Tibial artery (tissue), 4 donors: ENCODE measurements at regions not wholly inside any gene's neighbourhood (a gene's known extent, or its start where the extent isn't known, plus 50 kb on each side); places are given as distances from the start of the nearest gene placed in this dataset.

Experiments
- DNase-seq, 2 donors: peaks; one replicate each; pipeline ENCODE4 v3.0.0-alpha.2; 2019
- H3K27ac ChIP-seq, 2 donors: fragments of 200-600 bp; sonication (generic) in 1 of 2; 1 replicate in 1 of 2; 2 replicates in 1 of 2; pipeline ENCODE4 v1.5.1; 2018 to 2019; ENCODE audit warnings: mild to moderate bottlenecking in 1 of 2
- H3K27me3 ChIP-seq, 2 donors: fragments of 200-600 bp; sonication (generic) in 1 of 2; one replicate each; pipeline versions ENCODE4 v1.5.1 to v1.6.0; 2016 to 2019
- H3K36me3 ChIP-seq, 3 donors: fragments of 200-600 bp; sonication (generic) in 2 of 3; one replicate each; pipeline ENCODE4 v1.5.1; 2016 to 2019; ENCODE audit warnings: mild to moderate bottlenecking in 2 of 3
- H3K4me1 ChIP-seq, 4 donors: fragments of 200-600 bp; sonication (generic) in 2 of 4; 1 replicate in 3 of 4; 2 replicates in 1 of 4; pipeline ENCODE4 v1.5.1; 2016 to 2019
- H3K4me3 ChIP-seq, 2 donors: fragments of 200-600 bp; sonication (generic) in 1 of 2; 1 replicate in 1 of 2; 2 replicates in 1 of 2; pipeline ENCODE4 v1.5.1; 2018 to 2019; ENCODE audit warnings: mild to moderate bottlenecking in 2 of 2
- H3K9me3 ChIP-seq, 3 donors: fragments of 200-600 bp; sonication (generic) in 1 of 3; one replicate each; pipeline ENCODE4 v1.5.1; 2016 to 2019
- intact Hi-C: fragments of 100-400 bp; cut with DNase I; formaldehyde crosslinking; loops from one replicate; pipeline ENCODE4 v1.15.0; 2023; ENCODE audit warnings: low total_unique reads
- TF ChIP-seq, protein P1 (sequence below), 2 experiments: fragments of 200-600 bp in 1 of 2; fragments of 450-650 bp in 1 of 2; IDR thresholded peaks; one replicate each; pipeline ENCODE4 v1.5.1; 2017 to 2019; ENCODE audit warnings: antibody characterized with exemption in 2 of 2, mild to moderate bottlenecking in 1 of 2, moderate library complexity in 1 of 2

DNA sequence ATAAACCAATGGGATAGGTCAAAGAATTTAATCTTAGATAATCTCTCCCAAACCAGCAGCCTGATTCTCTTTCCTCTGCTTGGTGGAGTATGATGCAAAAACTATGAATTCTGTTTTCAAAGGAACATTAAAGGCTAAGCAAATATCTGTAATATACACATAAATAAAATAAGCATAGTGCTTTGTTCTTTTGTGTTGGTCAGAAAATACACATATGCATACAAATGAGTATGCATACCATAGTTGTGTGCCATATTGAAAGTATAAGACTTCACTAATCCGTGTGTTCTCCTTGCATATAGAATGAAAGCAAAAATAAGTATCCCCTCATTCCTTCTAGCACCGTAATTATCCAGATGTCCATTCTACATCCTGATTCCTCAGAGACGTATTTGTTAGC lies 1949.7 kb upstream of the CELF4 start:
- Histone ChIP-seq H3K4me3 (no peak overlapping the region), H3K4me1 (no peaks in the 10 kb centered on the region), H3K36me3 (no peaks in the 10 kb centered on the region), H3K27ac (no peak overlapping the region), H3K27me3 (no peaks in the 10 kb centered on the region), H3K9me3 (no peaks in the 10 kb centered on the region)
- TF ChIP-seq, protein P1, sequence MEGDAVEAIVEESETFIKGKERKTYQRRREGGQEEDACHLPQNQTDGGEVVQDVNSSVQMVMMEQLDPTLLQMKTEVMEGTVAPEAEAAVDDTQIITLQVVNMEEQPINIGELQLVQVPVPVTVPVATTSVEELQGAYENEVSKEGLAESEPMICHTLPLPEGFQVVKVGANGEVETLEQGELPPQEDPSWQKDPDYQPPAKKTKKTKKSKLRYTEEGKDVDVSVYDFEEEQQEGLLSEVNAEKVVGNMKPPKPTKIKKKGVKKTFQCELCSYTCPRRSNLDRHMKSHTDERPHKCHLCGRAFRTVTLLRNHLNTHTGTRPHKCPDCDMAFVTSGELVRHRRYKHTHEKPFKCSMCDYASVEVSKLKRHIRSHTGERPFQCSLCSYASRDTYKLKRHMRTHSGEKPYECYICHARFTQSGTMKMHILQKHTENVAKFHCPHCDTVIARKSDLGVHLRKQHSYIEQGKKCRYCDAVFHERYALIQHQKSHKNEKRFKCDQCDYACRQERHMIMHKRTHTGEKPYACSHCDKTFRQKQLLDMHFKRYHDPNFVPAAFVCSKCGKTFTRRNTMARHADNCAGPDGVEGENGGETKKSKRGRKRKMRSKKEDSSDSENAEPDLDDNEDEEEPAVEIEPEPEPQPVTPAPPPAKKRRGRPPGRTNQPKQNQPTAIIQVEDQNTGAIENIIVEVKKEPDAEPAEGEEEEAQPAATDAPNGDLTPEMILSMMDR (IDR thresholded peaks at IDR 0.05) = no peak
- intact Hi-C loops = no loop called here
- DNase-seq = no peak

DNA sequence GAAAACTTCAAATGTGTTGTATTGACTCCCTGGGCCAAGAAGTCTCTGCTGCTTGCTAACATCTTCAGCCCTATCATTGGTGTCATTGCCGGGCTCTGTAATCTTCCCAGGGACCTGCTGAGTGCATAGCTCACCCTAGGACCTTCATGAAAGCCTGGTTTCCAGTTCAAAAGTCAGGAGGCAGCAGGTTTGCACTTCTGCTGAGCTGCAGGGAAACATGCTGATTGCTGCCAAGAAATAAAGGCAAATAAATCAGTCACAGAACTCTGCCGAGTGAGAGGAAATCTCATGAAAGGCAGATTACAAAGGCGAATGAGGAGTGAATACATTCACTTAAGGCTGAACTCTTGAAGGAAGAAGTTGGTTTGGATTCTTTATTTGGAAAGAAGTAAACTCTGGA lies 1947.6 kb upstream of the CELF4 start:
- Histone ChIP-seq H3K27me3 (no peaks in the 10 kb centered on the region), H3K9me3 (no peaks in the 10 kb centered on the region), H3K4me1 (no peaks in the 10 kb centered on the region), H3K4me3 (no peak overlapping the region), H3K27ac (no peak overlapping the region), H3K36me3 (no peaks in the 10 kb centered on the region)
- TF ChIP-seq, protein P1 (IDR thresholded peaks at IDR 0.05) = no peak
- intact Hi-C loops = no loop called here
- DNase-seq = no peak

DNA sequence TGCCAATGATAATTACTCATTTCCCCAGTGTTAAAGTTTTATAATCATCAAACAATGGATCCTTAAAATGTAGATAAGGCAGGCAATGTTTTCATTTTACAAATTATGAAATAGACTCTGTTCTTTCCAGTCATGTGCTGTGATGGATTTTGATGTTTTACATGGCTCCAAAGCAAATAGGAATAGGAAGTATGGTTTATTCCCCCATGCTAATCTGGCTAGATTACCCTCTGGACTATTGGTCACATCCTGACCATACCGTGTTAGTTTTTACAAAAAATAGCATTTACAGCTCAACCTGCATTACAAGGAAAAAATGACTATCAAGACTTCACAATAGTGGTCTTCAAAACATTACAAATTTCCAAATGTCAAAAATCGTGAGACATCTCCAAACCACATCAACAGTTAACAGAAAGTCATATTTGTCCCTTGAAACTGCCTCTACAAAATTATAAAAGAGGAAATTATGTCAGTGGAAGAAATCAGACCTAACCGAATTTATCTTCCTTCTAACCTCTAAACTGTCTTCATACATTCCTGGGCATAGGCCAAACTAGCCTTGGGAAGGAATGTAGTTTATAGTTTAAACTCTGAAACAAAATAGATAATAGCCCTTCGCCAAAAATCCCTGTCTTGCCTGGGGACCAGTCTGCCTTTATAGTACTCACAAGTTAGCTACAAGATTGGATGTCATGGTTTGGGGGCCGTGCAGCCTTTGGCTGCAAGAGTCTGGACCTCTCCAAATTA lies 1941.2 kb upstream of the CELF4 start:
- Histone ChIP-seq H3K27ac (no peak overlapping the region), H3K36me3 (no peaks in the 10 kb centered on the region), H3K4me3 (no peak overlapping the region), H3K27me3 (no peaks in the 10 kb centered on the region), H3K9me3 (no peaks in the 10 kb centered on the region), H3K4me1 (no peaks in the 10 kb centered on the region)
- TF ChIP-seq, protein P1 (IDR thresholded peaks at IDR 0.05) = no peak
- intact Hi-C loops = no loop called here
- DNase-seq = no peak

DNA sequence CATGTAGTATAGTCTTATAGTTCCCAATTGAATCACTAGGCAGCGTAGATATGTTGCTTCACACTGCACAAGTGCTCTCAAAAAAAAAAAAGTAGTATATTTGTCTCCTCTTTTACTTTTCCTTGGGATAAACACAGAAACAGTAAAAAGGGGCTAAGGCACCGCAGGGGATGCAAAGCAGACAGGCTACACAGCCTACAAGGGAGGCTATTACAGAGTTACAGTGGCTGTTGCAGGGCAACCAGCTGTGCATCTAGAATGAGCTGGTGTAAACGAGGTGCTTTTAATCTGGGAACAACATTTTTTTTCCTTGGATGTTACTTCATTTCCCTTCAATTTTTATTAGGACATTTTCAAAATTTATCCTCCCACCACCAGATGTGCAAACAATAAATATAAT lies 1934.7 kb upstream of the CELF4 start:
- no peak for DNase-seq
- Histone ChIP-seq H3K36me3 (no peaks in the 10 kb centered on the region), H3K4me3 (no peak overlapping the region), H3K27me3 (no peaks in the 10 kb centered on the region), H3K27ac (no peak overlapping the region), H3K4me1 (no peaks in the 10 kb centered on the region), H3K9me3 (no peaks in the 10 kb centered on the region)
- intact Hi-C loops = no loop called here
- TF ChIP-seq, protein P1 (IDR thresholded peaks at IDR 0.05) = no peak

DNA sequence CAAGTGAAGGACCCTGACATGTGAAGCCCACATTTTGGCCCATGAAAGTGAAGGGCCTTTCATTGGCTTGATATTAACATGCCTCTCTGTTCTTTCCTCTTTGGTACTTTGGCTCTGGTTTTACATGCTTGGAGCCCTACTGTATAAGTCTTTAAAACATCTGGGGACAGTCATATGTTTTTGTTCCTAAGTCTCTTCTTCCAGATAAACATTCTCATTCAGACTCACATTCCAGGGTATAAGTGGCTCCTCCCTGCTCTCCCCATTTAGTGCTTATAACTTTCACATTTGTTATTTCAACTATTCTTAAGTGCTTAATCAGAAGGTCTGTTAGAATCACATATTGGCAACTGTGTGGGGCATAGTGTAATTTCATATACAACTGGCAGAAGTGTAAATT lies 1932.2 kb upstream of the CELF4 start:
- Histone ChIP-seq H3K27ac (no peak overlapping the region), H3K36me3 (no peaks in the 10 kb centered on the region), H3K27me3 (no peaks in the 10 kb centered on the region), H3K9me3 (no peaks in the 10 kb centered on the region), H3K4me3 (no peak overlapping the region), H3K4me1 (no peaks in the 10 kb centered on the region)
- DNase-seq = no peak
- intact Hi-C loops = no loop called here
- TF ChIP-seq, protein P1 (IDR thresholded peaks at IDR 0.05) = no peak

DNA sequence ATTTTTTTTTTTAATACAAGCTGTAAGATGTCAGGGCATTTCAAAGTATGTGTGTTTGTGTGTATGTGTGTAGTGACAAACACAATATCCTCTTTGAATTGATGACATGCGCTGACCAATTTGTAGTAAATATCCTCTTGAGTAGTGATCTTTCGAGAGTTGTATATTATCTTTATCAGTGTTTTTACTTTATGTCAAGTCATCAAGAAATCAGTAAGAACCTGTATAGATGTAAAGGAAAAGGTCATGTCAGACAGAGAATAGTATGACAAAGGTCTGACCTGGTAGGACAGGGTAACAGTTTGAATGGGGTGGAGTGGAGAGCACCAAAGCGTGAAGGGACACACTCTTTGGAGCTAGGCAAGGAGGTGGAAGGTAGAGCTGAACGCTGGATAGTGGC lies 1931.4 kb upstream of the CELF4 start:
- Histone ChIP-seq H3K4me1 (no peaks in the 10 kb centered on the region), H3K27me3 (no peaks in the 10 kb centered on the region), H3K9me3 (no peaks in the 10 kb centered on the region), H3K4me3 (no peak overlapping the region), H3K27ac (no peak overlapping the region), H3K36me3 (no peaks in the 10 kb centered on the region)
- intact Hi-C loops = no loop called here
- no peak for DNase-seq
- TF ChIP-seq, protein P1 (IDR thresholded peaks at IDR 0.05) = no peak
